ENCODE measurements at regions not wholly inside any gene's neighbourhood (a gene's known extent, or its start where the extent isn't known, plus 50 kb on each side); places are given as distances from the start of the nearest gene placed in this dataset.

GRCh38 chr13:33676045-33676989, 141.6 kb upstream of the RFC3 start (continued):
- TF ChIP-seq TAF1 (conservative IDR thresholded peaks at IDR 0.05) (peak; percentile 47), SP1 (IDR thresholded peaks at IDR 0.05) (peak; percentile 36), RAD21 (IDR thresholded peaks at IDR 0.05) (peak; percentile 46 to 57), EGR1 (IDR thresholded peaks at IDR 0.05; ENCODE audit: low read depth in 2 of 2) (peak in 1 of 2 donors; percentile 69)

GRCh38 chr13:33677215-33677614, 140.7 kb upstream of the RFC3 start:
- DNase-seq (ENCODE audit: low spot score), result no peak
- Histone ChIP-seq H3K4me1 (ENCODE audit: control insufficient read depth in 4 of 4, insufficient read depth in 4 of 4, low read length in 3 of 4) (peaks cover 8 to 37% (median 23%) of the 10 kb centered on the region in 4 donors), H3K9me3 (ENCODE audit: control insufficient read depth in 4 of 4, low read length in 3 of 4) (no peaks in the 10 kb centered on the region), H3K4me3 (ENCODE audit: low read depth in 1 of 3, low read length in 3 of 3) (no peak overlapping the region), H3K27ac (ENCODE audit: low read depth in 1 of 2, low read length in 2 of 2) (peak overlapping the region; percentile 77 to 91), H3K36me3 (ENCODE audit: control insufficient read depth in 4 of 4, insufficient read depth in 3 of 4, low read depth in 1 of 4, low read length in 3 of 4) (no peaks in the 10 kb centered on the region), H3K9ac (ENCODE audit: low read depth in 1 of 2, low read length in 2 of 2) (peak overlapping the region; percentile 68 to 83), H3K27me3 (ENCODE audit: control insufficient read depth in 4 of 4, insufficient read depth in 4 of 4, low read length in 3 of 4) (no peaks in the 10 kb centered on the region)
- WGBS, result 38% methylated on average over 1 of the region's 1 CpG
- no peak for TF ChIP-seq TAF1 (conservative IDR thresholded peaks at IDR 0.05)
- TF ChIP-seq FOXA1 (IDR thresholded peaks at IDR 0.05), result no peak
- TF ChIP-seq HNF4A (conservative IDR thresholded peaks at IDR 0.05), result no peak
- no peak for TF ChIP-seq RXRA (IDR thresholded peaks at IDR 0.05)
- no peak for TF ChIP-seq REST (IDR thresholded peaks at IDR 0.05)
- TF ChIP-seq ZBTB33 (IDR thresholded peaks at IDR 0.05), result no peak
- TF ChIP-seq RAD21 (IDR thresholded peaks at IDR 0.05), result no peak
- no peak for TF ChIP-seq HNF4G (IDR thresholded peaks at IDR 0.05)
- no peak for TF ChIP-seq SP1 (IDR thresholded peaks at IDR 0.05)

GRCh38 chr13:33678084-33678483, 139.9 kb upstream of the RFC3 start:
- Histone ChIP-seq H3K4me1 (ENCODE audit: control insufficient read depth in 4 of 4, insufficient read depth in 4 of 4, low read length in 3 of 4) (peaks cover 8 to 37% (median 23%) of the 10 kb centered on the region in 4 donors), H3K36me3 (ENCODE audit: control insufficient read depth in 4 of 4, insufficient read depth in 3 of 4, low read depth in 1 of 4, low read length in 3 of 4) (no peaks in the 10 kb centered on the region), H3K27me3 (ENCODE audit: control insufficient read depth in 4 of 4, insufficient read depth in 4 of 4, low read length in 3 of 4) (no peaks in the 10 kb centered on the region), H3K27ac (ENCODE audit: low read depth in 1 of 2, low read length in 2 of 2) (peak overlapping the region; percentile 77 to 90), H3K9ac (ENCODE audit: low read depth in 1 of 2, low read length in 2 of 2) (no peak overlapping the region), H3K4me3 (ENCODE audit: low read depth in 1 of 3, low read length in 3 of 3) (no peak overlapping the region), H3K9me3 (ENCODE audit: control insufficient read depth in 4 of 4, low read length in 3 of 4) (no peaks in the 10 kb centered on the region)
- 83% methylated on average over 9 of the region's 9 CpGs for WGBS
- DNase-seq (ENCODE audit: low spot score), result no peak
- TF ChIP-seq RXRA (IDR thresholded peaks at IDR 0.05), result no peak
- TF ChIP-seq RAD21 (IDR thresholded peaks at IDR 0.05), result no peak
- TF ChIP-seq HNF4G (IDR thresholded peaks at IDR 0.05), result no peak
- no peak for TF ChIP-seq FOXA1 (IDR thresholded peaks at IDR 0.05)
